ENCODE measurements at regions not wholly inside any gene's neighbourhood (a gene's known extent, or its start where the extent isn't known, plus 50 kb on each side); places are given as distances from the start of the nearest gene placed in this dataset.

- Histone ChIP-seq H3K4me3 (ENCODE audit: insufficient read depth, low read depth, low read length) (no peak overlapping the region), H4K91ac (ENCODE audit: insufficient read depth, low read depth, low read length) (no peak overlapping the region), H2AK9ac (replicated peaks; ENCODE audit: low read depth, low read length, poor library complexity) (no peak overlapping the region), H3K9me1 (ENCODE audit: insufficient read depth, low read length) (no peaks in the 10 kb centered on the region), H3K4ac (ENCODE audit: low read depth, low read length) (no peak overlapping the region), H4K5ac (ENCODE audit: low read depth, low read length) (no peak overlapping the region), H3K79me1 (ENCODE audit: low read depth in 1 of 2, low read length in 2 of 2) (no peaks in the 10 kb centered on the region), H3K4me1 (ENCODE audit: control insufficient read depth, insufficient read depth, low read length) (no peaks in the 10 kb centered on the region), H4K8ac (ENCODE audit: low read depth in 2 of 2, low read length in 2 of 2) (no peak overlapping the region), H3K23ac (ENCODE audit: low read depth, low read length) (no peak overlapping the region), H3K14ac (replicated peaks; ENCODE audit: low read depth, low read length) (no peak overlapping the region), H2BK120ac (ENCODE audit: low read depth, low read length) (no peak overlapping the region), H3K18ac (ENCODE audit: low read depth, low read length) (no peak overlapping the region), H3K4me2 (ENCODE audit: low read depth, low read length) (no peak overlapping the region), H3K9me3 (ENCODE audit: control insufficient read depth, insufficient read depth, low read length) (no peaks in the 10 kb centered on the region), H2BK5ac (ENCODE audit: low read depth, low read length, poor library complexity, severe bottlenecking) (no peak overlapping the region), H3K56ac (ENCODE audit: extremely low read depth, insufficient read depth, low read length) (no peak overlapping the region), H3K9ac (ENCODE audit: low read depth, low read length) (no peak overlapping the region), H3K36me3 (ENCODE audit: control insufficient read depth, insufficient read depth, low read length) (no peaks in the 10 kb centered on the region), H2AK5ac (ENCODE audit: low read depth, low read length) (no peak overlapping the region), H2BK20ac (ENCODE audit: low read depth, low read length) (no peak overlapping the region), H3K27me3 (ENCODE audit: control insufficient read depth, insufficient read depth, low read length) (no peaks in the 10 kb centered on the region), H2AFZ (replicated peaks; ENCODE audit: low read length, poor library complexity) (no peak overlapping the region), H2BK15ac (ENCODE audit: low read depth, low read length) (no peak overlapping the region), H3K27ac (ENCODE audit: insufficient read depth, low read length) (no peak overlapping the region), H4K20me1 (ENCODE audit: insufficient read depth, low read length) (no peaks in the 10 kb centered on the region)
- intact Hi-C loops (cut with micrococcal nuclease), result no loop called here
- 33 to 100% methylated on average over 1 of the region's 5 CpGs for WGBS, 2 experiments (ENCODE audit: extremely low coverage in 2 of 2, insufficient read length in 1 of 2)
- CTCF ChIA-PET, result interaction anchor here (0.5 kb wide), 1 partner anchor 182 kb away, joined by 3 read pairs; no protein-coding TSS in a partner anchor
- POLR2A ChIA-PET (ENCODE audit: unreplicated experiment), result no interaction called here
- dilution Hi-C loops (cut with HindIII; ENCODE audit: low sequenced_read_pairs, unreplicated experiment), result no loop called here
- in situ Hi-C loops (cut with MboI; ENCODE audit: low sequenced_read_pairs), result no loop called here
- TF ChIP-seq FOS (IDR thresholded peaks at IDR 0.05; ENCODE audit: low read depth, low read length), result no peak
- TF ChIP-seq CEBPB (IDR thresholded peaks at IDR 0.05; ENCODE audit: low read depth, low read length), result no peak
- TF ChIP-seq POLR2A (IDR thresholded peaks at IDR 0.05; ENCODE audit: low read depth, low read length), result no peak
- peak; percentile 92 for TF ChIP-seq RCOR1 (IDR thresholded peaks at IDR 0.05; ENCODE audit: insufficient replicate concordance, low read length)
- DNase-seq (peak; percentile 42), ATAC-seq (ENCODE audit: low read depth) (peak; percentile 72)
- no TSS peak for BruUV-seq (replicated peaks)
These were observed 123.9 kb downstream of the CTNND1 start for GRCh38 chr11:57885298-57886050.
